Fibroblast of villous mesenchyme (primary cell): ENCODE measurements at regions not wholly inside any gene's neighbourhood (a gene's known extent, or its start where the extent isn't known, plus 50 kb on each side); places are given as distances from the start of the nearest gene placed in this dataset.

Experiments
- DNase-seq: peaks from one replicate; pipeline ENCODE4 v3.0.0-alpha.2; 2010; ENCODE audit warnings: low read depth
- H3K4me3 ChIP-seq: 2 replicates; pipeline ENCODE4 v1.5.1; 2011; ENCODE audit warnings: low read depth, mild to moderate bottlenecking, low read length
- CTCF ChIP-seq: IDR thresholded peaks from 2 replicates; pipeline ENCODE4 v1.5.1; 2012; ENCODE audit warnings: low read depth, mild to moderate bottlenecking, low read length; ENCODE audit not compliant: insufficient read depth

DNA sequence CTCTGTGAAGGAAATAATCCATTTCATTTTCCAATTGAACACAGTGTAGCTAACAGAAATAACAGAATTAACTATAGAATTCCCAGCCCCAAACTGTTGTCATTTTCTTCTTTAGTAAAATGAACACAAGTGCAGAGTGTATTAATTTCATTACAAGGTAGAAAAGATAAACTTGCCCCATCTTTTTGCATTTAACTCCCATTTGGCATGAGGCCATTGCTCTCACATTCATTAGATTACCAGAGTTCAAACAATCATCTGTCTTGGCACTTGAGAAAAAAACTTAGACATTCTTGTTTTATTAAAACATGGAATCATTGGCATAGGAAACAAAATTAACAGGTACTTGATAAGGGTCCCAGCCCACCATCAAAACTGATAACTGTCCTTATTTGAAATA is 821.5 kb upstream of the C9orf72 start:
- no peak for TF ChIP-seq CTCF
- DNase-seq, result no peak
- H3K4me3 ChIP-seq, result no peak overlapping the region

DNA sequence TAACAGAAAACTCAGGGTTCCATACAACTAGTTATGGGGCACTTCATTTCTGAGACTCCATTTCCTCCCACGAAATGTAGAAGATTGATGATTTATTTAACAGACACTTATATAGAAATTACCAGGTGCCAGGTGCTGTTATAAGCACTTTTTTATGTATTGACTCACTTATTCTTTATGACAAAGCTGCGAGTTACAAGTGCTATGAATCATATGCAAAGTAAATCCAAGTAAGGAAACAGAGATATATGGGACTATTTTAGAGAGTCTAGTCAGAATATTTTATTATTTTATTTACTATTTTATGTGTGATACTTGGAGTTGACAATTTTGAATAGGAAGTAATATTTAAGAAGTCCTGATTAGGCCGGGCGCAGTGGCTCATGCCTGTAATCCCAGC is 822.8 kb upstream of the C9orf72 start:
- TF ChIP-seq CTCF, result no peak
- H3K4me3 ChIP-seq, result no peak overlapping the region
- DNase-seq, result no peak

GRCh38 chr9:28407351-28407750 is 834.1 kb upstream of the C9orf72 start:
- DNase-seq, result no peak
- H3K4me3 ChIP-seq, result no peak overlapping the region
- no peak for TF ChIP-seq CTCF

DNA sequence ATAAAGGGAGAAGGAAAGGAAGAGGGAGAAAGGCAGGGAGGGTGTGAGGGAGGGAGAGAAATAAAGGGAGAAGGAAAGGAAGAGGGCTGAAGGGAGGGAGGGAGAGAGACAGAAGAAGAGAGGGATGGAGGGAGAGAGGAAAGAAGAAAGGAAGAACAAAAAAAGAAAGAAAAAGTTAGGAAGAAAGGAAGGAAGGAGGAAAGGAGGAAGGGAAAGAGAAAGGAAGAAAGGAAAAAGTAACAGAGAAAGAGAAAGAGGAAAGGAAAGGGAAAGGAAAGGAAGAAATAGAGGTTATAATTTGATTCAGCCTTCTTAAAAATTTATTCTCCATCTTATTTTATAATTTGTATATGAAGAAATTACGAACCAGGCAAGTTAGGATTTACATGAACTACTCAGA is 836.6 kb upstream of the C9orf72 start:
- no peak overlapping the region for H3K4me3 ChIP-seq
- DNase-seq, result no peak
- TF ChIP-seq CTCF, result no peak

- H3K4me3 ChIP-seq, result no peak overlapping the region
- TF ChIP-seq CTCF, result no peak
- DNase-seq, result peak; percentile 46
Observed at GRCh38 chr9:28410411-28410810, 837.1 kb upstream of the C9orf72 start.

DNA sequence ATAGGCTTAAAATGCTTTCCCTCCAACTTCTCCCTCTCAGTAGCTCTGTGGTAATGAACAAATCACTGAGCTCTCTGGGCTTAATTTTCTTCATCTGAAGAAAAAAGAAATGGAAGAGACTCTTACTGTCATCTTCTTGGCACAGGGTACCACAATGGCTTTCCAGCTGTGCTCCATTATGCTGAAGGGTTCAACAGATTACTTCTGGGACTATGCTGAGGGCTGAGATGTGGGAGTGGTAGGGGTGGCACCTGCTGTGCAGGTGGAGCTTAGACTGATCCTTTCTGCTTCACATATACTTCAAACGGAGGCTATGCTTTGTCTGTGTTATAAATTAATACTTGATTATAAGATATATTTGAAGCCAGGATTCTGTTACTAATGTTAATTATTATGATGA is 840.2 kb upstream of the C9orf72 start:
- no peak for DNase-seq
- no peak for TF ChIP-seq CTCF
- H3K4me3 ChIP-seq, result no peak overlapping the region

DNA sequence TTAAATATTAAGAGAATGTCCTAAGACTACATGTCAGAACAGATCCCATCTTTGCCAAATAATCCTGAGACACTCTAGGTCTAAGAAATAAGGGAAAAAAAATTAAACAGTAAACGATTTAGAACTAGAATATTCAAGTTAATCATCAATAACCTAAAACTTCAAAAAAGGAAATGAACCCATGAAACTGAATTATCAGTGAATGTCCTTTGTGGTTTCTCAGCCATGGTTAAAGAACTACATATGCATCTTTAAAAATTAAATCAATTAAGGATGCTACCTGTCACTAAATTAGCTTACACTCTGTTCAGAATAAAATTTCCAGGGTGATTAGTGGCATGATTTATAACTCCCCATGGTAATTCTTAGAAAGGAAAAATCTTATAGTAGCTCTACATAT is 850.0 kb upstream of the C9orf72 start:
- no peak for TF ChIP-seq CTCF
- DNase-seq, result no peak
- no peak overlapping the region for H3K4me3 ChIP-seq
